ENCODE measurements at regions not wholly inside any gene's neighbourhood (a gene's known extent, or its start where the extent isn't known, plus 50 kb on each side); places are given as distances from the start of the nearest gene placed in this dataset.
A peak's percentile ranks its signal among the peaks of the same experiment; 100 is the strongest.

DNA sequence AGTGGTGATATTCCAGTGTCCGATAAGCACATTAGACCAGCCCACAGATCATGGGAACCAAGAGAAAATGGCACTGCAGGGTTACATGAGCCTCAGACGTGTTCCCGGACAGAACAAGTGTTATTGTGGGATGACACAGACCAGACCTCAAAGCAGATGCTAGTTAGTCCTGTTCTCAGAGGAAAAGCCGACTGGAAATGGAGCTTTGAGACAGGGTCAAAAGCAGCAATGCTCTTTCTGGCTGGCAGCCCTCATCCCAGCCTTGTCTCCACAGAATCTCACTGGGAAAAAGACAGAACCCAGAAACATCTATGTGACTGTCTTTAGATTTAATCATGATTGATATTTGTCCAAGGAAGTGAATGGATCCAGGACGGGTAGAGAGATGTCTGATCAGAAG, 506.8 kb downstream of the INSC start:
- DNase-seq (ENCODE audit: low read depth in 2 of 2) = no peak

DNA sequence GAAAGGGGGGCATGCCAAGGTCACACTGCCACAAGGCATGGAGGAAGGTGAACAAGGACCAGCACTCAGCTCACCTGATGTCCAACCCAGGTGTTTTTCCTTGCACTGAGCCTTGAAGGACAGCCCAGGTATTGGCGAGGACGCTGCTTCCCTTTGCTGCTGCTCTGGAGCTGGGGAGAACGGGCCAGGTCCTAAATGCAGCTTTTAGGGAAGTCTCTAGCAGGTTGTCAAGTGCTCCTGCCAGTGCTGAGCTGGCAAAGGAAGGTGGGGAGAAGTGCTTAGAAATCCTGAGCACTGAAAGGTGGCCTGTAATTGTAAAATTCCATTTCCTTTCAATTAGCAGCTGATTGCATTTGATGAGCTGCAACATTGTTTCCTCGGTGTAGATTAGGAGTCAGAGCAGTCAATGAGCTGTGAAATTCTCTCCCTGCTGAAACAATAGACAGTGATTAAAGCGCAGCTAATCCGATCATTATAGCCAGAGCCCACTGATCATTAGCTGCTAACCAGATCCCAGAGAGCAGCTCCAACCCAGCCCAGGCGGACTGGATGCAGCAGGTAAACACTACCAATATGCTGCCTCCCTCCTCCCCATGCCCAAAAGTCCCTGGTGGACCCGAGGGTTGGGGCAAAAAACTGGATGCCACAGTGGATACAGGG, 507.6 kb downstream of the INSC start:
- no peak for DNase-seq (ENCODE audit: low read depth in 2 of 2)

DNA sequence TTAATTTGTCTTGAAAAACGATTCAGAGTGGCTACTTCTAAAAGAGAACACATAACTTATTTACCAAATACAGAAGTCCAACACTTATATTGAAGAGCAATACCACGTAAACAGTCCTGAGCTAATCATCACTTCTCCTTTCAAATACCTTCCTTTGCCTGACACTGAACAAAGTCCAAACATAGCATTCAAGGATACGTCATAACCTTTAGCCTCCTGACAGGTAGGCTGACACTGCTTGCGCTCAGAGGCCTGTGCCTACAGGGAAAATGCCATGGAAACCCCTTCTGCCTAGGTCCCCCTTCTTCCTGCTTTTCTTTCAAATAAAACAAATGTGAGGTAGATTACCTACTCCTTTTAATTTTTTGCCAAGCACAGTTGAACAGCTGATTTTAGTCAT, 510.0 kb downstream of the INSC start:
- DNase-seq (ENCODE audit: low read depth in 2 of 2) = no peak

DNA sequence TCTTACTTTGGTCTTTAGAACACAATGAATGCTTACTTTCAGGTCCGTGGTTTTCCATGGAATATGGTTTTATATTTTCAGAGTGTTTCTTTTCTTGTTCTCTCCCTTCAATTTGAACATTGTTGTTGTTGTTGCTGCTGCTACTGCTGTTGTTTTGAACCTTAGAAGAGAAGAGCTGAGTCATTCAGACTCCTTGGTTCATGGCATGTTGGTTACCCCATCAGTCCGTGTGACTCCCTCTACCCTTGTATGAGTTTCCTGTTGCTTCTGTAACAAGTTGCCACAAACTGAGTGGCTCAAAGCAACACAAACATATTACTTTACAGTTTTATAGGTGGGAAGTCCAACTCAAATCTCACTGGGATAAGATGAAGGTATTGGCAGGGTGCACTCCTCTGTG, 511.0 kb downstream of the INSC start:
- no peak for DNase-seq (ENCODE audit: low read depth in 2 of 2)

DNA sequence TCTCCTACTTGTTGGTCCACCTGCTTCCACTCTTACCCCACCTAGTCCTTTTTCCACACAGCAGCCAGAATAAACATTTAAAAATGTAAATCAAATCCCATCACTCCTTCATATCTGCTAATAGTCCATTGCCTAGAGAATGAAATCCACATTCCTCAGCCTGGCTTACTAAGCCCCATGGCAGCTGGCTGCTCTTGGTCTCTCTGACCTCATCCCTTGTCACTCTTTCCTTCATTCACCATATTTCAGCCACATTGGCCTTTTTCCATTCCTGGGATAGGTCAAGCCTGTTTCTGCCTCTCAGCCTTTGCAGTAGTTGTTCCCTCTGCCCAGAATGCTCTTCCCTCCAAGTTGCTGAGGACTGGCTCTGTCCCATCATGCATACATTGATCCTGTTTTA, 512.8 kb downstream of the INSC start:
- no peak for DNase-seq (ENCODE audit: low read depth in 2 of 2)

DNA sequence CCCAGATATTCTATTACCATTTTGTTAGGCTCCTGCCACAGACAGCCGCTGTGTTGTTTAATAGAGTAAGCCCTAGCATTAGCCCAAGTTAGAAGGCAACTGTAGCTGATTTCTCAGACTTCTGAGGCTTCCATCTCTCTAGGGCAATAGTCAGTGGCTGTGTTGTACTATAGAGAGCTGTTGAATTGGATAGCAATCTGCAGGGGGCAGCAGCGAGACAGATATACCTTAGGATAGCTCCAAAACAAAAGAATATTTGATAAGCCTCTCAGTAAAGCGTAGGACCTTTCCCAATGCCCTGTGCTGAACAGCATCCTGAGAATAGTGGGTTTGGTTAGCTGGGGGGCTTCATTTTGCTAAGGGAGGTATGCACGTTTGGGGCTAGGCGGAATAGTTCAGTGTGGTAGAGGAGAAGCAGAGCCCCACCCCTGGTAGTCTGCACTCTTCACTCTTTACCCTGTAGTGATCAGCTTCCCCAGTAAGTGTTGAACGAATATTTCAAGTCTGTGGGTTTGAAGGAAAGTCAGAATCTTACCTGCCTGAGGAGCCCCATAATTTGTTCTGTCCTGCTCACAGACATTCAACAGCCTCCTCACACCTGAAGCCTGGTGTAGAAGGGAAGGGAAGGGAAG, 515.1 kb downstream of the INSC start:
- DNase-seq (ENCODE audit: low read depth in 2 of 2) = no peak

DNA sequence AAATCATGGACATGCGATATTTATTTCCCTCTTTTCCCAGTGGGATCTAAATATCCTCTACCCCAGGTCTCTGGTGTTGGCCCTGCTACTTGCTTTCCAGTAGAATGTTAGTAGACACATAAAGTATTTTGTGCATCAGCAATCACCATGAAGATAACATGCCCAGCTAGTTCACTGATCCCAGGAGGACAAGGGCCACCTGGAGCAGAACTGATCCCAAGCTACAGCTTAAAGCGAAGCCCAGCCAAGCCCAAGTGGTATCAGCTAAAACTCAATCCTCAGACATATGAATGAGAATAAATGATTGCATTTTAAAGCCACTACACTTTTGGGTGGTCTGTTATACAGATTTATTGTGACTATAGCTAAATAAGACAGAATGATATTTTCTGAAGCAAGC, 516.2 kb downstream of the INSC start:
- no peak for DNase-seq (ENCODE audit: low read depth in 2 of 2)

DNA sequence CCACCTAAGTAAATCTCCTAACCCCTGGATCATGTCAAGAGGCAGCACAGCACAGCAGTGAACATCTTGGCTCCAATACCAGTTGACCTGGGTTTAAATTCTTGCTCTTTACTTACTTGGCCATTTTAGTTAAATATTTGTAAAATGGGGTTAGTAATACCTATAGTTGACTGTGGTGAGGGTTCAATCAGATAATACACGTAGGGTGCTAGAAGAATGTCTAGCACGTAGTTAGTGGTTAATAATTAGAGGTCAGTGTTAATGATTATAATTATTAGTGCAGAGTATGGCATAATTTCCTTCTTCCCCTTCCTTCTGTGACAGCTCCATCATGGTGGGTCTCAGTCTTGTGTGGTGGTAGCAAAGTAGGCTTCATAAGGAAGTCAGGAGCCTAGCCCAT, 520.8 kb downstream of the INSC start:
- no peak for DNase-seq (ENCODE audit: low read depth in 2 of 2)

DNA sequence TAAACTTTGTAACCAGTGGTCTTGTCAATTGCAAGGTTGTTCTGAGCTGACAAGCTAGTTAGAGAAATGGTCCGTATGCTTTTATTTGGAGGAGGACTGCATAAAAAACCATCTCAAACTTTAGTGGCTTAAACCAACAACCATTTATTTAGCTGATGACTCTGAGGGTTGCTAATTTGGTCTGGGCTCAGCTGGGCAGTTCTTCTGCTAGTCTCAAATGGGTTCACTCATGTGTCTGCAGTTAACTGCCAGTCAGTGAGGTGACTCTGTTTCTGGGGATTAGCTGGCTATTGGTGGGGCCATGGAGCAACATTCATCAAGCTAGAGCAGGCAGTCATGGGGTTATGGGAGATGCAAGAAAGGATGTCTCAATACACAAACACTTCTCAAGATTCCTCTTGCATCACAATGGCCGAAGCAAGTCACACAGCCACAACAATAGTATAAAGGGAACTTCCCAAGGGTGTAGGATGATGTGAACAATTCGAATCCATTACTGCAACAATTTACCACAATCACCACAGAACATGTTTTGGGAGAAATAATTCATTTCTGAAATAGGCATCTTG, 521.9 kb downstream of the INSC start:
- DNase-seq (ENCODE audit: low read depth in 2 of 2) = no peak

DNA sequence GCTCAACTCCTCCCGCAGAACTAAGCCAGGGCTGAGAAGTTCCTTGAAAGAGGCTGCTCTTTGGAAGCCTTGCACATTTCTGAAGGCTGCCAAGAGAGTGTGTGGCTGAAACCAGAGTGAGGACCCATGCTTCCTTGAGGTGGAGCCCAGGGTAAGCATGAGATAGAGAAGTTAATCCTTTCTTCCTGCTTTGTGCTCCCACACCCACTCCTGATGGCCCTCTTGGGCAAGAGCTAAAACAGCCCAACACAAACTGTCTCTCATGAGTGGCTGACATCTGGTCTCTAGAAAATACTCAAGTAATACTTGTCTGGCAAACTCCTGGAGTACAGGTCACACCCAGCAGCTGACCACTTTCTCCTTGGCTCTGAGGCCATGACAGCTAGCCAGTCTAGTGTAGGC, 523.7 kb downstream of the INSC start:
- DNase-seq (ENCODE audit: low read depth in 2 of 2) = no peak

DNA sequence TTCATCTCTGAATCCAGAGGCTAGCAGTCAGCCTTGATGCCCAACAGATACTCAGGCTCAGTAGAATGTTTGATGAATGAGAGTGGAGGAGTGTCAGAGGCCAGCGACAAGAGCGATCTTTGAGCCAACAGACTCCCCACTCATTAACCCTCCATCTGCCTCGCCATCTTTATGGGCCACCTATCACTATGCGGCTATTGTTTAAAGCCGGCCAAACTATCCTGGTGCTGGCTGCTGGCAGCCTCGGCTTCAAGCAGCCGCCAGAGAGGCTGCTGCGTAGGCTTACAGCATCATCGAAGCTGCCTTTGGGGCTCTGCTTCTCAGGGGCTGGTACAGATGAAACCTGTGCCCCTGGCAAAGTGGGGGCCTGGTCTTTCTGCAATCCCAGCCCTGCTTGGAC, 525.6 kb downstream of the INSC start:
- DNase-seq (ENCODE audit: low read depth in 2 of 2) = no peak

DNA sequence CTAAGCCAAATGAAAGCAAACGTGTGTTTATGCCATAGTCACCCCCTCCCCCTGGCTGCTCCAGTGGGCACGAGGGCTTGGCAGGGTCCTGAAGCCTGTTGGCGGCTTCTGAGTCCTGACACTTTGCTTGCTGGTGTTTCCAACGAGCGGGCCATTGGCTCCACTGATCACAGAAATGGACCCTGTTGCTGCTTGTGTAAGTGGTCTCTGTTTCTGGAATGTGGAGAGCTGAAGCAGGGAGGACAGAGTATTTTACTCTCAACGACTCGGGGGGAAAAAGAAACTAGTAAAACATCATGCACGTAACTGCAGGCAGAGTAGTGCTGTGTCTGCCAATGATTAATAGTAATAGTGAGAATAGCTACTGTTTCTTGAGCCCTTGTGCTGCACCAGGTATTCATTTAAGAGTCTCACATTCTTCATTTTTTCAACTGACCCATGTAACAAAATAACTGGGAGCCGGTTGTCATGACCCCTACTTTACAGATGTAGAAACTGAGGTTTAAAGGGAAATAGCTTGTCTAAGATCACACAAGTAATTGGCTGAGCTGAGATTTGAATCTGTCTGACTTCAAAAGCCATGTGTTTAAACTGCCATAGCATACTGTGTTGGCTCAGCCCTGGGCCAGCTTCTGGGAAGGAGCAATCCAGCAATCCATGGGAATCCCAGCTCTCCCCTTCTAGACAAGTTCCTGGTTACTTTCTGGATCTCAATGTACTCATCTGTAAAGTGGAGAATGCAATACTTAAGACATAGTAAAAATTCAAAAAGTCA, 526.7 kb downstream of the INSC start:
- no peak for DNase-seq (ENCODE audit: low read depth in 2 of 2)

DNA sequence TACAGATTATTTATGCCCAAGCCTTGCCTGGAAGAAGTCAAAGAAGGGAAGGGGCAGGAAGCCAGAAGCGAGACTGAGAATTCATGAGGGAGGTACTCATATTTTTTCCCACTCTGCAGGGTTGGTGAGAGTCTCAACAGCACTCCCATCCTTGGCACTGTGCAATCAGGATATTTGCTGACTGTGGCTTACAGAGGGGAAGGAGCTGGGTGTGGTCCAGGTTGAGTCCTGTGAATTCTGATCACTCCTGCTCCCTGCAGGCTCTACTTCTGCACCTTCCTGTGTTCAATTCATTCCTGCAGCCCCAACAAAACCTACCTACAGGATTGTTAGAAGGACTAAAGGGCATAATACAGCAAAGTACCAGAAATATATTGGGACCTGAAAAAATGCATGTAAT, 530.5 kb downstream of the INSC start:
- DNase-seq (ENCODE audit: low read depth in 2 of 2) = no peak

DNA sequence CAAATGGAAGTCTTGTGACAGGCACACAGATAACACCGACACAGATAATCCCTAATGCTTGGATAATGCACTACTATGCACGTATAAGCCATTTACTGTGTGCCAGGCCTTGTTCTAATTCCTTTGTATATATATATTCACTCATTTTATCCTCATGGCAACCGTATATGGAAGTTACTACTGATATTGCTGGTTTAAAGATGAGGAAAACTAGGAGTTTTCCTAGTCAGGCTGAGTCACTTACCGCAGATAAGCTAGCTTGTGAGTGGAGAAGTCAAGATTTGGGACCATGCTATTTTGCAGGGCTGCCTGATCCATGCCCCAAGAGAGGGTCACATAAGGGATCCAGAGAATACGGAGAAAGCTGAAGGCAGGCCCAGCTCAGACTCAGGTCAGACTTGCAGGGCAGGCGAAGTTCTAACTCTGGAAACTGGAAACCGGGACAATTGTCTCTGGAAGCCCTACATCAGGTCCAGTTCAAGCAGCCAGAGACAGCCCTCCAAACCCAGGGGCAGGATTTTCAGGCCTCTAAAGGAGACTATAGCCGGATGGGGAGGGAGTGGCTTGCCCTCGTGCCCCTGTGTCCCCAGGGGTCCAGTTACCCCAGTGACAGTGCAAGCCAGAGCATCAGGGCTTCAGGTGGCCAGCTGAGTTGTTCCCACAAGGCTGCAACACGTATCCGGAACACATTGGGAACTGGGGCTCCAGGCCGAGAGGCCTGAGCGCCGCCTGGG, 534.8 kb downstream of the INSC start:
- DNase-seq (ENCODE audit: low read depth in 2 of 2) = no peak

DNA sequence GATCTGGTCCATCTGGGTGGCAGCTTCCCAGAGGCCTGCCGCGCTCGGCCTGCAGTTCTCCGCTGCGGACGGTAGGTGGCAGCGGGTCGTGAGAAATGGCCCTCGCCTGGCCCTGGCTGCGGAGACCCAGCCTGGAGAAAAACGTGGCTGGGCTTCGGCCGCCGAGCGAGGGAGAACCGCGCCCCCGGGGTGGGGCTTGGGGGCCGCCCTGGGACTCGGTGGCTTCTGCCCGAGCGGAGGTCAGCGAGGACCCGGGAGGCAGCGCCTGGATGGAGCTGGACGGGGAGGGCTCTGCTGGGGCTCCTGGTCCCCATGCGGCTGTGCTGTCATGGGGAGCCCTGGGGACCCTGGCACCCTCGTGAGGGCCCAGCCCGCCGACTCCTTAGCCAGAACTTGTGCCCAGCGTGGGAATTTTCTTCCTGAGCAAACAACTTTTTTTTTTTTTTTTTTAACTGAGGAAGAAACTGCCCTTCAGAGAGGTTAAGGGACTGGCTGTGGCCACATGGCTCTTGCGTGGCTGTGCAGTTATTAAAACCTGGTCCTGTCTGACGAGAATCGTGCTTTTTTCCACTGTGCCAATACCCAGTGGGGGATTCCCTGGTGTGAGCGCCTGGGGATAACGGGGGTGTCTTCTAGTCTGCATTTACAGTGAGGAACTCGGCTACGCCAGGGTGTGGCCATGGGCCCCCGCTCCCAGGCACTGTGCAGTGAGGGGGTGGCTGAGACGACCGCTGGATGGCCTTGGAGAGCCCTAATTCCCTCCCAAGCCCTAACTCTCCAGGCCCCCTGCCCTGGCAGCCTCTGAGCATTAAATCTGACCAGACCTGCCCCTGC, 535.6 kb downstream of the INSC start:
- peak; percentile 14 to 21 for DNase-seq (ENCODE audit: low read depth in 2 of 2)

DNA sequence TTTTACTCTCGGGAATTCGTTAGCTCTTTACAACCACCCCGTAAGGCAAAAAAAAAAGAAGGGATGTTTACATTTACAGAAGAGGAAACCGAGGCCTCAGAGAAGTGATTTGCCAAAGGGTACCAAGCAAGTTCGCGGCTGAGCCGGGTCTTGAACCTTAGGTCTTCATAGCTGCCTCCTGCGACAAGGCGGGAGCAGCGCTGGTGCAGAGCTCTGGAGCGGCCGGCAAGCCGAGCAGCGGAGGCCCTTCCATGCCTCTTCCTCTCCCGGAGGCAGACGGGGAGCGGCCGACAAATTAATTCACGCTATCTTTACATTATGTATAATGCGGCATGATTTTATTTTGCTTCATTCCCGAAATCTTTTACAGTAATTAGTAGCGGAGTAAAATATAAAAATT, 536.3 kb downstream of the INSC start:
- DNase-seq (ENCODE audit: low read depth in 2 of 2) = no peak

DNA sequence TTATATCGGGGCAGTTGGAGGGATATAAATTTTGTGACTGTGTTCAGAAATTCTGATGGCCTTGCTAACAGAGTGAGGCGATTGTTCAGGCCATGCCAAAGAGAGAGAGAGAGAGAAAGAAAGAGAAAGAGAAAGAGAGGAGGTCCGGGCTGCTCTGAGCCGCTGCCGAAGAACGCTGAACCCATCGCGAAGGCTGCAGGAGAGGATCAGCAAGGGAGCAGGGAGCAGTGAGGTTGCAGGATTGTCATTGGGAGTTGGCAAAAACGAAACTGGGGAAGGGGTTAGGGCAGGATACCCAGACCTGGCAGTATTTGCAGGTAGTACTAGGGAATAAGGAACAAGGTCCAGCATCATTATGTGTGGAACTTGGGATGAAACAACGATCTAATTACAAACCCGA, 537.1 kb downstream of the INSC start:
- no peak for DNase-seq (ENCODE audit: low read depth in 2 of 2)

DNA sequence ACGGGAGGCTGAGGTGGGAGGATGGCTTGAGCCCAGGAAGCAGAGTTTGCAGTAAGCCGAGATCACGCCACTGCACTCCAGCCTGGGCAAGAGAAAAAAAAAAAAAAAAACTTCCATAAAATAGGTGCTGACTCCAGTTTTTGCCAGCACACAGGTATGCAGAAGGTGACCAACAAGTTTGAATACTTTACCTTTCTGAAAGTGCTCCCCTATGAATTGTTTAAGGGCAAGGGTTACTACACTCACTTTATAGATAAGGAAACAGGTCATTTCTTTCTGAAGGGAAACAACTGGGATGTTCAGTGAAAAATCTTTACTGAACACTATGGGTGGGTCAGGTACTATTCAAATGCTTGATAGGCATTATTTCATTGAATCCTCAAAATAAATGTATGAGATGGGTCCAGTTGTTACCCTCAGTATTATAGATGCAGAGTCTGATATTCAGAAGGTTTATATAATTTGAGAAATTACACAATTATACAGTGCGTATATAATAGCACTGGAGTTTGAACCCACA, 538.5 kb downstream of the INSC start:
- no peak for DNase-seq (ENCODE audit: low read depth in 2 of 2)

DNA sequence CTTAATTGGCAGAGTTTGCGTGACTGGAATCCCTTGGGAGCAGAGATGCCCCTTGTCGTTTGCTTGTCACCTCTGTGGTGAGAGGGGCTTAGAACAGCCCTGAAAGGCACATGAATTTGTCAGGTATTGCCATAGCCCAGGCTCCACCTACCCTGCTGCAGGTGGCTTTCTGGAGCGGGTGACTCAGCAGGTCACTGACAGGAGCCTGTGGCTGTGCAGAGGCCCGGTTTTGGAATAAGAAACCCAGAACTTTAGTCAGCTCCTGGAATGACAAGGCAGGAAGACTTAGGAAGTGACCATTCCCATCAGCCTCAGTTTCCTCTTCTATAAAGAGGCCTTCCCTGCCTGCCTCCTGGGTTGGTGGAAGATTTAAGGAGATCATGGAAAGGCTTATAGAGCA, 539.7 kb downstream of the INSC start:
- DNase-seq (ENCODE audit: low read depth in 2 of 2) = no peak

DNA sequence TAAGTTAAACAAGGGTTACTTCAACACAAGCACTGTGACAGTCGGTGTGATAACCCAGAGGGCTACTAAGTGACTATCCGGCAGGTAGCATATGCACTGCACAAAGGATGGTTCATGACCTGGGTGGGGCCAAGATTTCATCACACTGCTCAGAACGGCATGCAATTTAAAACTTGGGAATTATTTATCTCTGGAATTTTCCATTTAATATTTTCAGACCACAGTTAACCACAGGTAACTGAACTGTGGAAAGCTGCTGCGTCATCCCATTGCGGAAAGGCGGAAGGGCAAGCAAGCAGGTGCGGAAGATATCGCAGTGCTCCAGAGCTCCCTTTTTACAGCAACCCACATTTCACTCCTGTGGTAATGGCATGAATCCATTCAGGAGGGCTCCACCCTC, 540.8 kb downstream of the INSC start:
- DNase-seq (ENCODE audit: low read depth in 2 of 2) = no peak

DNA sequence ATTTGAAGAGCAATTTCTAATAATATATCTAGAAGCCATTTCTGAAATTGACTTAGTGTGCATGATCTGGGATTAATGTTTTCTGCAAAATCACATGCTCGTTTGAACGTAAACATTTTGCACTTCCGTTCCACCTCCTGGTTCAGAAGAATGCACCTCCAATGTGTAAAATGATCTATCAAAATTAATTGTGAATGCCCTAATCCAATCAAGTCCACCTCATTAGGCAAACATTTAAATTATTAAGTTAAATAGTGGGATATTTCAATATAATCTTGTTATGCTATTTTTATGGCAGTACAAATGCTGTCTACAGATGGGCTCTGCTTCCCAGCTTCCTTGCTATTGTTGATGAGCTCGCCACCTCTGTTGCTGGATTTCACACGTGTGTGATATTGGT, 542.5 kb downstream of the INSC start:
- no peak for DNase-seq (ENCODE audit: low read depth in 2 of 2)
